ENCODE measurements at regions not wholly inside any gene's neighbourhood (a gene's known extent, or its start where the extent isn't known, plus 50 kb on each side); places are given as distances from the start of the nearest gene placed in this dataset.

GRCh38 chr16:79809376-79809775 lies 208.8 kb upstream of the MAF start:
- no peak overlapping the region for H3K4me3 ChIP-seq (ENCODE audit: low read depth, low read length, poor library complexity, severe bottlenecking)
- H3K9me3 ChIP-seq (ENCODE audit: low read depth, low read length, poor library complexity, severe bottlenecking): peaks cover 5% of the 10 kb centered on the region
- TF ChIP-seq CTCF (conservative IDR thresholded peaks at IDR 0.05; ENCODE audit: low read depth, low read length) (no peak), EZH2 (IDR thresholded peaks at IDR 0.05; ENCODE audit: borderline replicate concordance, low read depth, low read length, poor library complexity, severe bottlenecking) (no peak)
- H3K36me3 ChIP-seq (ENCODE audit: insufficient read depth, low read length, poor library complexity, severe bottlenecking): no peaks in the 10 kb centered on the region
- no peak overlapping the region for H3K27ac ChIP-seq (ENCODE audit: low read depth, low read length, poor library complexity, severe bottlenecking)
- H3K27me3 ChIP-seq (replicated peaks; ENCODE audit: insufficient read depth, low read depth, low read length, poor library complexity): no peaks in the 10 kb centered on the region
- intact Hi-C loops (cut with micrococcal nuclease; ENCODE audit: unreplicated experiment): no loop called here
- no peak for DNase-seq (ENCODE audit: low spot score)
- ChIA-PET POLR2A (ENCODE audit: low non-redundant PET) (no interaction called here), CTCF (no interaction called here)
- no TSS peak for BruUV-seq (replicated peaks)
- H3K4me1 ChIP-seq (ENCODE audit: insufficient read depth, low read length, poor library complexity, severe bottlenecking): no peaks in the 10 kb centered on the region

GRCh38 chr16:79808731-79809130 lies 208.2 kb upstream of the MAF start:
- Histone ChIP-seq H3K4me1 (ENCODE audit: insufficient read depth, low read length, poor library complexity, severe bottlenecking) (no peaks in the 10 kb centered on the region), H3K4me3 (ENCODE audit: low read depth, low read length, poor library complexity, severe bottlenecking) (no peak overlapping the region), H3K9me3 (ENCODE audit: low read depth, low read length, poor library complexity, severe bottlenecking) (no peaks in the 10 kb centered on the region), H3K36me3 (ENCODE audit: insufficient read depth, low read length, poor library complexity, severe bottlenecking) (no peaks in the 10 kb centered on the region), H3K27ac (ENCODE audit: low read depth, low read length, poor library complexity, severe bottlenecking) (no peak overlapping the region), H3K27me3 (replicated peaks; ENCODE audit: insufficient read depth, low read depth, low read length, poor library complexity) (no peaks in the 10 kb centered on the region)
- BruUV-seq (replicated peaks): no TSS peak
- DNase-seq (ENCODE audit: low spot score): no peak
- ChIA-PET POLR2A (ENCODE audit: low non-redundant PET) (no interaction called here), CTCF (no interaction called here)
- intact Hi-C loops (cut with micrococcal nuclease; ENCODE audit: unreplicated experiment): no loop called here
- TF ChIP-seq CTCF (conservative IDR thresholded peaks at IDR 0.05; ENCODE audit: low read depth, low read length) (no peak), EZH2 (IDR thresholded peaks at IDR 0.05; ENCODE audit: borderline replicate concordance, low read depth, low read length, poor library complexity, severe bottlenecking) (no peak)

GRCh38 chr16:79806757-79807156 lies 206.2 kb upstream of the MAF start:
- no peak overlapping the region for H3K27ac ChIP-seq (ENCODE audit: low read depth, low read length, poor library complexity, severe bottlenecking)
- no TSS peak for BruUV-seq (replicated peaks)
- no peaks in the 10 kb centered on the region for H3K4me1 ChIP-seq (ENCODE audit: insufficient read depth, low read length, poor library complexity, severe bottlenecking)
- ChIA-PET POLR2A (ENCODE audit: low non-redundant PET) (no interaction called here), CTCF (no interaction called here)
- no peak overlapping the region for H3K4me3 ChIP-seq (ENCODE audit: low read depth, low read length, poor library complexity, severe bottlenecking)
- DNase-seq (ENCODE audit: low spot score): no peak
- H3K27me3 ChIP-seq (replicated peaks; ENCODE audit: insufficient read depth, low read depth, low read length, poor library complexity): no peaks in the 10 kb centered on the region
- H3K9me3 ChIP-seq (ENCODE audit: low read depth, low read length, poor library complexity, severe bottlenecking): no peaks in the 10 kb centered on the region
- TF ChIP-seq EZH2 (IDR thresholded peaks at IDR 0.05; ENCODE audit: borderline replicate concordance, low read depth, low read length, poor library complexity, severe bottlenecking): no peak
- no peak for TF ChIP-seq CTCF (conservative IDR thresholded peaks at IDR 0.05; ENCODE audit: low read depth, low read length)
- intact Hi-C loops (cut with micrococcal nuclease; ENCODE audit: unreplicated experiment): no loop called here
- no peaks in the 10 kb centered on the region for H3K36me3 ChIP-seq (ENCODE audit: insufficient read depth, low read length, poor library complexity, severe bottlenecking)
